Fibroblast of lung (primary cell): ENCODE measurements at regions not wholly inside any gene's neighbourhood (a gene's known extent, or its start where the extent isn't known, plus 50 kb on each side); places are given as distances from the start of the nearest gene placed in this dataset.
"Not testable (repeated sequence)": the region's sequence is repeated elsewhere in the genome, so short reads cannot be mapped to it uniquely, and the experiment has no call there.

Source experiments
- DNase-seq, 2 donors: peaks; one replicate each; pipeline versions ENCODE4 v3.0.0 to v3.0.0-alpha.2; 2010; ENCODE audit warnings: low read depth in 2 of 2
- H2AFZ ChIP-seq: 2 replicates; pipeline ENCODE4 v1.5.1; 2012; ENCODE audit warnings: low read length, control low read depth, inconsistent platforms
- H3K27ac ChIP-seq: 2 replicates; pipeline ENCODE4 v1.5.1; 2011; ENCODE audit warnings: low read length, control low read depth; ENCODE audit not compliant: insufficient read depth
- H3K27me3 ChIP-seq: 2 replicates; pipeline ENCODE4 v1.5.1; 2011; ENCODE audit warnings: mild to moderate bottlenecking, low read length; ENCODE audit not compliant: control insufficient read depth, insufficient read depth
- H3K36me3 ChIP-seq: 2 replicates; pipeline ENCODE4 v1.5.1; 2011; ENCODE audit warnings: low read length; ENCODE audit not compliant: control insufficient read depth, insufficient read depth
- H3K4me1 ChIP-seq: 2 replicates; pipeline ENCODE4 v1.5.1; 2011; ENCODE audit warnings: low read length; ENCODE audit not compliant: control insufficient read depth, insufficient read depth; ENCODE audit errors: extremely low read depth
- H3K4me2 ChIP-seq: 2 replicates; pipeline ENCODE4 v1.5.1; 2011; ENCODE audit warnings: low read length, control low read depth; ENCODE audit not compliant: insufficient read depth; ENCODE audit errors: extremely low read depth
- H3K4me3 ChIP-seq, 4 experiments: fragments of 200-600 bp in 1 of 4; sonication (generic) in 1 of 4; replicated peaks in 1 of 4; 2 replicates each; pipeline ENCODE4 v1.5.1; 2011 to 2016; ENCODE audit warnings: low read length in 4 of 4, low read depth in 3 of 4, mild to moderate bottlenecking in 3 of 4, control low read depth in 2 of 4, inconsistent platforms in 1 of 4, mixed read lengths in 1 of 4; ENCODE audit not compliant: insufficient read depth in 1 of 4; ENCODE audit errors: control extremely low read depth in 1 of 4
- H3K79me2 ChIP-seq: 2 replicates; pipeline ENCODE4 v1.5.1; 2012; ENCODE audit warnings: mild to moderate bottlenecking, low read length, inconsistent platforms; ENCODE audit not compliant: control insufficient read depth, insufficient read depth
- H3K9ac ChIP-seq: 2 replicates; pipeline ENCODE4 v1.5.1; 2011; ENCODE audit warnings: mild to moderate bottlenecking, low read length, control low read depth; ENCODE audit not compliant: insufficient read depth
- H3K9me3 ChIP-seq: 2 replicates; pipeline ENCODE4 v1.5.1; 2012; ENCODE audit warnings: low read depth, low read length; ENCODE audit not compliant: control insufficient read depth, insufficient read depth
- H4K20me1 ChIP-seq: 2 replicates; pipeline ENCODE4 v1.5.1; 2011; ENCODE audit warnings: low read length; ENCODE audit not compliant: control insufficient read depth, insufficient read depth; ENCODE audit errors: extremely low read depth
- CTCF ChIP-seq, 2 donors: IDR thresholded peaks in 1 of 2; conservative IDR thresholded peaks in 1 of 2; 1 replicate in 1 of 2; 2 replicates in 1 of 2; pipeline ENCODE4 v1.5.1; 2011 to 2012; ENCODE audit warnings: low read length in 2 of 2, control low read depth in 1 of 2, inconsistent platforms in 1 of 2, low read depth in 1 of 2, mild to moderate bottlenecking in 1 of 2
- EZH2 ChIP-seq: IDR thresholded peaks from 2 replicates; pipeline ENCODE4 v1.5.1; 2012; ENCODE audit warnings: low read length, control low read depth, mild to moderate bottlenecking; ENCODE audit errors: missing control alignments

DNA sequence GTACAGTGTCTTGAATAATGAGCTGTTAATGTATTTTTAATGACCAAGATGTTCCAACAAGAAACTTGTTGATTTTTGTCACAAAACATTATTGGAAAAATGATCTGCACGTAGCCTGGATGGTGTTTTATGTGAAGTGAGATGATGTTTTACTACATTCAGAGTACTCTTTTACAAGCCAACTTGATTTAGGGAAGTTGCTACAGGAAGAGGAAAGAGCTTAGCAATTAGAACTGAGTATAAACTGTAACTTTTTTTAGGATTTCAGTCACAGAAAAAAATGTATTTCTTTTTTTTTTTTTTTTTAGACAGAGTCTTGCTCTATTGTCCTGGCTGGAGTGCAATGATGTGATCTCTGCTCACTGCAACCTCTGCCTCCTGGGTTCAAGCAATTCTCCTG lies 113.6 kb upstream of the ADRA1B start:
- TF ChIP-seq CTCF (conservative IDR thresholded peaks at IDR 0.05 in 1 of 2, IDR thresholded peaks at IDR 0.05 in 1 of 2; ENCODE audit: low read depth in 1 of 2, low read length in 2 of 2) (no peak), EZH2 (no peak)

GRCh38 chr5:159804121-159804520 lies 112.2 kb upstream of the ADRA1B start:
- Histone ChIP-seq H3K79me2 (no peaks in the 10 kb centered on the region), H3K4me1 (no peaks in the 10 kb centered on the region), H3K4me2 (no peak overlapping the region), H3K9me3 (no peaks in the 10 kb centered on the region), H3K4me3 (no peak overlapping the region), H4K20me1 (no peaks in the 10 kb centered on the region), H3K27ac (no peak overlapping the region), H2AFZ (no peak overlapping the region), H3K27me3 (no peaks in the 10 kb centered on the region), H3K36me3 (no peaks in the 10 kb centered on the region), H3K9ac (no peak overlapping the region)
- no peak for DNase-seq
- TF ChIP-seq EZH2 (no peak), CTCF (conservative IDR thresholded peaks at IDR 0.05 in 1 of 2, IDR thresholded peaks at IDR 0.05 in 1 of 2; ENCODE audit: low read depth in 1 of 2, low read length in 2 of 2) (no peak)

More for the DNA sequence above, 113.6 kb upstream of the ADRA1B start:
- Histone ChIP-seq H3K27ac (no peak overlapping the region), H4K20me1 (no peaks in the 10 kb centered on the region), H3K36me3 (no peaks in the 10 kb centered on the region), H3K79me2 (no peaks in the 10 kb centered on the region), H2AFZ (no peak overlapping the region), H3K4me1 (no peaks in the 10 kb centered on the region), H3K9me3 (no peaks in the 10 kb centered on the region), H3K9ac (no peak overlapping the region), H3K27me3 (no peaks in the 10 kb centered on the region), H3K4me2 (no peak overlapping the region), H3K4me3 (no peak overlapping the region)
- DNase-seq: no peak

- Histone ChIP-seq H3K9me3 (no peaks in the 10 kb centered on the region), H3K36me3 (no peaks in the 10 kb centered on the region), H3K9ac (no peak overlapping the region), H3K79me2 (no peaks in the 10 kb centered on the region), H3K4me2 (no peak overlapping the region), H3K27ac (no peak overlapping the region), H2AFZ (no peak overlapping the region), H4K20me1 (no peaks in the 10 kb centered on the region), H3K27me3 (no peaks in the 10 kb centered on the region), H3K4me3 (no peak overlapping the region), H3K4me1 (no peaks in the 10 kb centered on the region)
- TF ChIP-seq EZH2: no peak
- no peak for TF ChIP-seq CTCF (conservative IDR thresholded peaks at IDR 0.05 in 1 of 2, IDR thresholded peaks at IDR 0.05 in 1 of 2; ENCODE audit: low read depth in 1 of 2, low read length in 2 of 2)
- peak; percentile 22 to 59 for DNase-seq
Observed at GRCh38 chr5:159805021-159805420, 111.3 kb upstream of the ADRA1B start.

DNA sequence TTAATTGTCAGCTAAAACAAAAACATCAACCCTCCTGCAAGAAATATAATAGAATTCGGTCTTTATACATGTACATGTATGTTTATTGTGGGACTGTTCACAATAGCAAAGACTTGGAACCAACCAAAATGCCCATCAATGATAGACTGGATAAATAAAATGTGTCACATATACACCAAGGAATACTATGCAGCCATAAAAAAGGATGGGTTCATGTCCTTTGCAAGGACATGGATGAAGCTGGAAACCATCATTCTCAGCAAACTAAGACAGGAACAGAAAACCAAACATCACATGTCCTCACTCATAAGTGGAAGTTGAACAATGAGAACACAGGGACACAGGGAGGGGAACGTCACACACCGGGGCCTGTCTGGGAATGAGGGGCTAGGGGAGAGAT lies 109.1 kb upstream of the ADRA1B start:
- not testable (repeated sequence) for H3K27ac ChIP-seq, H3K9me3 ChIP-seq, H4K20me1 ChIP-seq, H3K4me1 ChIP-seq, H3K4me3 ChIP-seq, H3K9ac ChIP-seq, H3K4me2 ChIP-seq, DNase-seq, H2AFZ ChIP-seq, H3K27me3 ChIP-seq, H3K79me2 ChIP-seq, H3K36me3 ChIP-seq
